ENCODE measurements at regions not wholly inside any gene's neighbourhood (a gene's known extent, or its start where the extent isn't known, plus 50 kb on each side); places are given as distances from the start of the nearest gene placed in this dataset.
"Not testable (repeated sequence)": the region's sequence is repeated elsewhere in the genome, so short reads cannot be mapped to it uniquely, and the experiment has no call there.

DNA sequence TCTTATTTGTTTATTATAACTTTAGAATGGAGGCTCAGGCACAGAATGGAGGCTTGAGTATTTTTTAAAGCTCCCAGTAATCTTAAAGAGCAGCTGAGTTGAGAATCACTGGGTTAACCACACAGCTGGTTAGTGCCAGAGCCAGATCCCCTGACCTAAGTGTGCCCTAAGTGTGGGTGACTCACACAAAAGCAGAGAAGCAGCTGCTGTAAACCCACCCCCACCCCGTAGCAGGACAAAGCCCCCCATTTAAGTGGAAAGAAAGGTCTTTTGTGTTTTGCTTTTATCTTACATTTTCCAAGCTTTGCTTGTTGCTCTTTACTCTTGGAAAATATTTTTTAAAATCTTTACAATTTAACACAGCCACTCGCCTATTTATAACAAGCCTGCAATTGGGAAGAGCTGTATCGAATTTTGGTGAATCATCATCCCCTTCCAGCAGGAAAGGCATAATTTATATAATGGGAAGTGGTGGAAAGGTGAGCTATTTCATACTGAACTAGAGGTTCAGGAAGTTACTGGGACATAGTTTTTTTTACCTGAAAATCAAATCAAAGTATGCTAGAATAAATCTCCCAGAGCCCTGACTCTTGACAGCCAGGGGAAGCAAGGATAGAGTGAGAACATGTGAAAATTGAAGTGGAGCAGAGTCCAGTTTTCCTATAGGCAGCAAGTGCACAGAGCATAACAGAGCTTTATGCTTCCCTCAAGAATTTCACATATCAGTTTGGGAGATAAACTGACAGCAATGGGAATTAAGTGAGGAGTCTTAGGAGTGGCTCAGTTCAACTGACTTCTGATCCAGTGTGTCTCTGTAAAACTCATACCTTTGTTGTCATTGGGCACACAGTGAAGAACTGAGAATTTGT is 405.7 kb downstream of the AASDHPPT start:
- no peak for DNase-seq (ENCODE audit: low spot score)

DNA sequence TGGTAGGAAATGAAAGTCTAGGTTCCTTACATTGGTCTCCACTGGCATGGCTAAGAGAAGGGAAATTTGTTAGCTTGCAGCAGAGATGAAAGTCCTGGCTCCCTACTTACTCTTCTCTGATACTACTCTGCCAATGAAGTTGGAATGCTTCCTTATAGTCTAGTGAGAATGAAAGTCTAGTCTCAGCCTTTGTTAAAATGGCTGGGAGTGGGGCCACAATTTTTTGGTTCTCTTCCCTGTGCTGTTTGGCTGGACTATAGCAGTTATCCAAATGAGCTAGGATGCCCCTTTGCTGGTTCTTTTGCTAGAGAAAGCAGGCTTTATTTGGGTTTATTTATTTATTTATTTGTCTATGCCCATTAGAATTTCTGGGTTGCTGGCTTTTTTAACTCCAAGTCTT is 414.3 kb downstream of the AASDHPPT start:
- DNase-seq (ENCODE audit: low spot score) = no peak

DNA sequence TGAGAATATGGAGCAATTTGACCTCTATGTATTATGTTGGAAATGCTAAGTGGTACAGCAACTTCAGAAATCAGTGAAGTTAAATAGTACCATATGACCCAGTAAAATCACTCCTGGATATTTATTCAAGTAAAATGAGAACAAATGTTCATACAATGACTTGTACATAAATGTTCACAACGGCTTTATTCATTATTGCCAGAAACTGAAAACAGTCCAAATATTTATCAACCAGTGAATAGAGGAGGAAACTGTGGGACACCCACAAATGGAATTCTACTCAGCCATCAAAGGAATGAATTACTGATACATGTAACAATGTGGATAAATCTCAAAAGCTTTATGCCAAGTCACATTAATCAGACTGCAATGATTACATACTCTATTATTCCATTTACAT is 416.3 kb downstream of the AASDHPPT start:
- DNase-seq (ENCODE audit: low spot score) = no peak

DNA sequence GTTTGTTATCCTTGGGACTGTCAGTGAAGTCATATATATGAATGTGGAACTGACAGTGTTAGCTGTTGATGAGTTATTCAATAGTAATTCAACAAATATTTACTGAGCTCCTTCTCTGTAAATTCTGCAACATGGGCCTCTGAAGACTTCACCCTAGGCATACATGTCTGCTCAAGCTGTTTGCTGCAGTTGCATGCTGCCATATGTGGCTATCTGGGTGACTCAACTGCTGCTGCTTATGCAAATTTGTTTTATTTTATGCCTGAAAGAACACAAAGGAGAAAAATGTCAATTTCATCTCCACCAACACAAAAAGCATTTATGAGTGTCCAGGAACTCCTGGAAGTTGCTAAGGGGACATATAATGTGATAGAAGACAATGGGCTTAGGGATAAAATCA is 417.6 kb downstream of the AASDHPPT start:
- DNase-seq (ENCODE audit: low spot score) = no peak

DNA sequence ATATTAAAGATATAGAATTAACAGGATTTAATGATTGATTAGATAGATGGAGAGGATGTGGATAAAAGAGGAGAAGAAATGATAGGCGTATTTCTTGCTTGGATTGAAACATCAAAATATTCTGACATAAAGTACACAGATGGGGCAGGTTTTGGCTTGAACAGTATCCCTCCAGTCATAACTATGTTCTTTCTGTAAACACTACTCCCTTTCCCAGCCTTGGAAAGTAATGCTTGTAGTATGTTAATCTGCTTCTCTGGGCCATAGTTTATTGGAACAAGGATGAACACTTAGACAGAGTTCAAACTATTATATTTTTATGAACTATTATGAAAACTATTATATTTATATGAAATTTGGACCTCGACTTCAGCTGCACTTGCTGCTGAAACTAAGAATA is 419.2 kb downstream of the AASDHPPT start:
- DNase-seq (ENCODE audit: low spot score) = no peak

DNA sequence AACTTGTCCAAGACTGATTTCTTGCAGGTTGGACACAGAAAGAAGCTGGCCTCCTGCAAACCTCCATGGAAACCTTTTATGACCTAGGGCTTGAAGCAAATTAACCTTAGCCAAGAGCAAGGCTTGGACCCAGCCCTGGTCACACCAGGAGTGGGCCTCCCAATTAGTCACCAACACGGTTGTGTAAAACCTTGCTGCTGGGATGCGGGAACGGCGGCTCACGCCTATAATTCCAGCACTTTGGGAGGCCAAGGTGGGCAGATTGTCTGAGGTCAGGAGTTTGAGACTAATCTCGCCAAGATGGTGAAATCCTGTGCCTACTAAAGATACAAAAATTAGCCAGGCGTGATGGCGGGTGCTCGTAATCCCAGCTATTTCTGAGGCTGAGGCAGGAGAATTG is 419.9 kb downstream of the AASDHPPT start:
- DNase-seq (ENCODE audit: low spot score) = no peak

DNA sequence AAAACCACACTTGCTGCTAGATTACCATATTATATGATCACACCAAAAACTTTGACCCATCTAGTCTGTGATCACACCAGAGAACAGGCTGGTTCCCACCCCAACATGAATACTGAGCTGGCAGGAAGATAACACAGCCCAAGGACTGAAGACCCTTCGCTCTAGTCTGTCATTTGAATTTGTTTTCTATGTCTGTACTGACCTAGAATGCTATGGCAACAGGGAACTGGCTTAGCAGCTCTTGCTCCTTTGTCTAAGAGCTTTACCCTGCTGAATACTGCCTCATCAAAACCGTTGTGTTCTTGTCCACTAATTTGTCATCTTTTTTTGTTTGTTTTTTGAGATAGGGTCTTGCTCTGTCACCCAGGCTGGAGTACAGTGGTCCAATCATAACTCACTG is 420.4 kb downstream of the AASDHPPT start:
- DNase-seq (ENCODE audit: low spot score) = no peak

DNA sequence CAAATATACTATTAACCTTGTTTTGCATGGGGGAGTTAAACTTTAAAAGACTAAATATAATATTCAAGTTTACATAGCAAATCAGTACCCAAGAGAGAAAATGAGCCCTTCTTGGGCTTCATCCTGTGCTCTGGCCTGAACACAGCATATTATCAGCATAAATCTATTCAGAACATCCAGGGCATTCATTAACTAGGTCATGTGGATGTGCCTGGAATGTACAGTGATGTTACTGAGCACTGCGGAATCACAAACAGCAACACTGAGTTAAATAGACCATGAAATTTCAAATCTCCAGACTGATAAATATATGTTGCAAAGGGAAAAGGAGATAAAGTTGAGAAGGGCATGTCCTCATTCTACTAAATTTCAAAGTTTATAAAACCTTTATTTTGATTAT is 426.4 kb downstream of the AASDHPPT start:
- no peak for DNase-seq (ENCODE audit: low spot score)

DNA sequence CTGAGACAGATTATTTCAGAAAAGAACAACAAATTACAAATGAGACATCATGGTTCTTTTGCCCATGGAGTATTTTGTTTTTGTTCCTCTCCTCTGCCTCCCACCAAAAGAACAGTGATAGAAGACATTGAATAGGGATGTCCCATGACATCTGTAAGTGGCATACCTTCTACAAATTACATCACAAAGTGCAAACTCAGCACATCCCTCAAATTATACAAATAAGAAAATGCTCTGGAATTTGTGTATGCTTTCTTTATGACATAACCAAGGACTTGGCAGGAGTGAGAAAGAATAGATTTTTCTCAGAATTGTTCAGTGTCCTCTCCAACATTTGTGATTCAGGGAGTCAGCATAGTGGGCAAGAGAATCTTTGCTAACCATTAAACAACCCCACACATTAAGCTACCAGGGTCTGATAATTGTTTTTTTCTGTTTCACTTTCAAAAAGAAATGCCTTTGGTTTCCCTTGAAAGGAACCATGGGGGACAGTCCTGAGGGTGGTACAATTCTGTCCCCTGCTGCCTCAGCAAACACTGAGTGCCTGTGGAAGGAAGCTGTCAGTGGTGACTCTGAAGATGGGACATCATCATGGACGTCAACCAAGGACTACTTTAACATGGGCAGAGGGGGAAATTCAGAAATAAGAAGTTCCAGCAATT is 430.3 kb downstream of the AASDHPPT start:
- DNase-seq (ENCODE audit: low spot score) = no peak

DNA sequence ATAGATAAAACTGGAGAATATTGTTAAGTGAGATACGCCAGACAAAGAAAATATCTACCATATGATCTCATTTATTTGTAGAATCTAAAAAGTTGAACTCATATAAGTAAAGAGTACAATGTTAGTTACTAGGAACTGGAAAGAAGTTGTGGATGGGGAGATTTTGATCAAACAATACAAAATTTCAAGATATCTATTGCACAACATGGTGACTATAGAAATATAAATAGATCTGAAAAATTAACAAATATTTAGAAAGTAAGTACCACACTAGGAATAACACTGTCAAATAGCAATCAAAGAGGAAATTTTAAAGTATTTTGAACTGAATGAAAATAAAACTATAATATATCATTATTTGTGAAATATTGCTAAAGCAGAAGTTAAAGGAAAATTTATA is 437.2 kb downstream of the AASDHPPT start:
- no peak for DNase-seq (ENCODE audit: low spot score)

DNA sequence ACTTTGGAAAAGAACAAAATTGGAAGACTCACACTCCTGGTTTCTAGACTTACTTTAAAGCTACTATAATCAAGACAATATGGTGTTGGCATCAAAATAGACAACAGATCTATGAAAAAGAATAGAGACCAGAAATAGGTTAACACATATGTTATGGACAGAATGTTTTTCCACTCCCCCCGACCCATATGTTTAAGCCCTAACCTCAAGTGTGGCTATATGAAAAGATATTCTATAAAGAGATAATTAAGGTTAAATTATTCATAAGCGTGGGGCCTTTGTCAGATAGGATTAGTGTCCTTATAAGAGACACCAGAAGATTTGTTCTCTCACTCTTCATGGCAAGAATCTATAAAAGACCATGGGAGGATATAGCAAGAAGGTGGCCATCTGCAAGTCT is 440.0 kb downstream of the AASDHPPT start:
- DNase-seq (ENCODE audit: low spot score) = no peak

DNA sequence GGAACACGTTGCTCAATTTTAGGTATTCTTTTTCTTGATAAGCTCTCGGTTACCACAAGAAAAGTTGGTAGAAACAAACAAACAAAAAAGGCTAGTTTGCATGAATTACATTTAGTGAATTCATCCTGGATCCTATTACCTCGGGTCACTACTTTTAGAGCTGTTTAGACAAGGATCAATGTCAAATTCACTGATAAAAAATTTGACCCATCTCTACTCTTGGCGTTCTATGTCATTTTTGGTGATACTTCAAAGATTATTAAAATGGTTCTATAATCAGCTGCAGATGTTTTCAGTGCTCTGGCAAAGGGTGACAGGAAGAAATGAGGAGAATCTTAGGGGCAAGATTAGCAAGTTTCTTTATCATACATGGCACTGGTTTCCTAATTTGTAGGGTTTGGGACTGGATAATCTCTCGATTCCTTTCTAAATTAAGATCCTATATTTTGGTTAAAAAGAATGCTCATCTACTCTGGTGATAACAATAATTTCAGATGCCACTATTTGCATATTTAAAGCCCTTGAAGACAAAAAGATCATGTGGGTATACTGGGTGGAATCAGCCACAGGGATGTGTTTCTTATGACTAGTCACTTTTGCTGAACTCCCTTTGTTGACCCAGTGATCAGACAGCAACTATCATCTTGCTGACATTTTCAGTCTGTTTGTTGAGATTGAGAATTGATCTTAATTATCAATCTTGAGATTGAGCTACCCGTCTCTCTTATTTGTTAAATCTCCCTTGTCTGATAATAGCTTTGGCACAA is 442.9 kb downstream of the AASDHPPT start:
- DNase-seq (ENCODE audit: low spot score) = no peak

DNA sequence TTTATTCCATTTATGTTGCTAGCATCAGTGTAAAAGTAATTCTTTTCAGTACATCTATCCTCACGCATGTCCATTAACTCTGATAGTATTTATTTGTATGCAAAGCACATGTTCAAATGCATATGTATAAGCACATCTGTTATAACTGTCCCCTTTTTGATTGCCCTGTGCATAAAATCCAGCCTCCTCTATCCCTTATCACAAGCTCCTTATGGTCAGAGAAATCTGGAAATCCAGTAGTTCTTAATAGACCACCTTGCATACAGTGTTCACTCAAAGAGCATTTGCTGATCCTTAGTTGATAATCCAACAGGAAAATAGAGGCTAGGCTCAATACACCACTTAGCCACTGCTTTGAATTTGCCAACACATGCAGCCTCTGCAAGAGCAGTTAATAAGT is 443.5 kb downstream of the AASDHPPT start:
- no peak for DNase-seq (ENCODE audit: low spot score)

DNA sequence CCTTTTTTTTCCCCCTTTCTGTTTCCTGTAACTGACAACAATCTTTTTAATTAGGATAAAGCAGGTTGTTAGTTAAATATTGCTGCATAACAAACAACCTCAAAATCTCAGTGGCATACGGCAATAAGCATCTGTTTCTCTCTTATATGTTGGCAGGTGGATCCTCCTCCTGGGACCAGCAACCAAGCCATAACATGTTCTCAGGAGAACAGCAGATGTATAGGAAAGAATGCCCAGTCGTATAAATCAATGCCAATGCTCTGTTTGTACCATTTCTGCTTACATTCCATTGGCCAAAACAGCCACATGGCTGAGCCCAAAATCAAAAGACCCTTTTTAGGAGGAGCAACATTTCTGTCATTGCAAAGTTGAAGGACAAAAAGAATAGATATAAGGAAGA is 445.7 kb downstream of the AASDHPPT start:
- no peak for DNase-seq (ENCODE audit: low spot score)

DNA sequence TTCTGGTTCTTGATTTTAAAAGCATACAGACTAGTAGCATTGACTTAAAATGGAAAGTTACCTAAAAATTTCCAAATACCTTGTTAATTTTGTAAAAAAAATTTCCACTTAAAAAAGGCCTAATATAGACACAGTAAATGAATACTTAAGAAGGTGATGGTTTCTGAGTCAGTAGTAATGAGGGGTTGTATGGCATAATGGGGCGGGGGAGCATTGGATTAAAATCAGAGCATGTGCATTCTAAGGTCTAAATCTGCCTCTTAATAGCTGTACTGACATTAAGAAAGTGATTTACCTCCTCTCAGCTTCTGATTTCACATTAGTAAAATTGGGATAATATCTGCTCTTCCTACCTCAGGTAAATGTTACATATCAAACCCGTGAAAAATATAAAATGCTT is 446.5 kb downstream of the AASDHPPT start:
- DNase-seq (ENCODE audit: low spot score) = no peak

DNA sequence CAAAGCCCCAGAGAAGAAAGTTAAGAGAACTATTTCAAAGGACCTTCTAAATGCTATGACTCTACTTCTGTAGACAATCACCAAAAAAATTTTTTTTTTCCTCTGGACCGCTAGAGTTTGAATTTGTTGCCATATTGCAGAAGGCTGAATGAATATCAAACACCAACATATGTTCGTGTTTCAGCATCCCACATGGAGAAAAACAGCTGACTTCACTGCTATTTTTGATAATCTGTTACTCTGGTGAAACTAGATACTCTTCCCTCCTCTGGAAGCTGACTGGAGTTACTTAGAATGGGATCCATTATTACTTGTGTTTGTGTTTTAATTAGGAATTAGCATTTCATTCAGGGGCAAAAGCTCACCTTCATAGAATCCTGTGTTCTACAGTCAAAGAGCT is 447.0 kb downstream of the AASDHPPT start:
- DNase-seq (ENCODE audit: low spot score) = no peak

DNA sequence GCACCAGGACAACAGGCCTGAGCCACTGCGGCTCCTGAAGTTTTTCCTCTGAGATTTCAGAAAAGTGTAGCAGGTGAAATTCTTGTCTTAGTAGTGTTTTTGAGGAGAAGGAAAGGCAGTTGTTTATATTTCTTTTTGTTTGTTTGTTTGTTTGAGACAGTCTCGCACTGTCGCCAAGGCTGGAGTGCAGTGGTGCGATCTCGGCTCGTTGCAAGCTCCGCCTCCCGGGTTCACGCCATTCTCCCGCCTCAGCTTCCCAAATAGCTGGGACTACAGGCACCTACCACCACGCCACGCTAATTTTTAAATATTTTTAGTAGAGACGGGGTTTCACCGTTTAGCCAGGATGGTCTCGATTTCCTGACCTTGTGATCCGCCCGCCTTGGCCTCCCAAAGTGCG is 454.2 kb downstream of the AASDHPPT start:
- not testable (repeated sequence) for DNase-seq (ENCODE audit: low spot score)

DNA sequence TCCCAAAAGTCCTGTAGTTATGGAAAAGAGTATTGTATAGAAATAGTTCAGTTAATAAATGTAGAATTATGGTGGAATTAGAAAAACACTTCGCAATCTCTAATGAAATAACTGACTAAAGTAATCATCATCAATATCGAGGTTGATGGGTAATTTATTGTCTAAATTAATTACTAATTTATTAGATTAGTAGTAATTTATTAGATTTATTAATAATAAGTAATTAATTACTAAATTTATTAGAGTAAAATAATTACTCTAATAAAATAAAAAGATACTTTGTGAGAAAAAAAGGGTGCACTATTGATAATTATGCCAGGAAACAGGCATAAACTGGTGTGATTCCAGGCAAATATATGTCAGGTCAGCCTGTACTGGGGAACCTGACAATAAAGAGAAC is 455.6 kb downstream of the AASDHPPT start:
- DNase-seq (ENCODE audit: low spot score) = no peak

DNA sequence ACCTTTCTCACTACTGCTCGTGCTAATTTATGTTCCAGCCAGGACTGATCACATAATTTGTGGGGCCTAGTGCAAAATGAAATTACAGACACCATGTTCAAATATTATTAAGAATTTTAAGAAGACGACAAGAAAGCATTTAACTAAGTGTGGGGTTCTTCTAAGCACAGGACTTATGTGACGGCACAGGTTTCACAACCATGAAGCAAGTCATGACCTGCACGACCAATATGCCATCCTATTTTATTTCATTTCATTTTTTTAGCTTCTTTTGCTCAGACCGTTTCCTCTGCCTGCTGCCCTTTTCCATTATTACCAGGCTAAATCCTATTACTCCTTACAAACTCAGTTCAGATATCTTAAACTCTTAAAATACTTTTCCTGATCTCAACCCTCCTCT is 462.5 kb downstream of the AASDHPPT start:
- DNase-seq (ENCODE audit: low spot score) = no peak

DNA sequence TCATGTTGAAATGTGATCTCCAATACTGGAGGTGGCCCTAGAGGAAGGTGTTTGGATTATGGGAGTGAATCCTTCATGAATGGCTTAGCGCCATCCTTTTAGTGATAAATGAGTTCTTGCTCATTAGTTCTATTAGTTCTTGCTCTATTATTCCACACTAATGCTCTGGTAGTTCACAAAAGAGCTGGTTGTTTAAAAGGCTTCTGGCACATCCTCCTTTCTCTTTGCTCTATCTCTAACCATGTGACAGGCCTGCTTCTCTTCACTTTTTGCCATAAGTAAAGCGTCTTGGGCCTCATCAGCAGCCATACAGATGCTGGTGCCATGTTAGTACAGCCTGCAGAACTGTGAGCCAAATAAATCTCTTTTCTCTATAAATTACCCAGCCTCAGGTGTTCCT is 469.9 kb downstream of the GUCY1A2 start:
- no peak for DNase-seq (ENCODE audit: low spot score)

DNA sequence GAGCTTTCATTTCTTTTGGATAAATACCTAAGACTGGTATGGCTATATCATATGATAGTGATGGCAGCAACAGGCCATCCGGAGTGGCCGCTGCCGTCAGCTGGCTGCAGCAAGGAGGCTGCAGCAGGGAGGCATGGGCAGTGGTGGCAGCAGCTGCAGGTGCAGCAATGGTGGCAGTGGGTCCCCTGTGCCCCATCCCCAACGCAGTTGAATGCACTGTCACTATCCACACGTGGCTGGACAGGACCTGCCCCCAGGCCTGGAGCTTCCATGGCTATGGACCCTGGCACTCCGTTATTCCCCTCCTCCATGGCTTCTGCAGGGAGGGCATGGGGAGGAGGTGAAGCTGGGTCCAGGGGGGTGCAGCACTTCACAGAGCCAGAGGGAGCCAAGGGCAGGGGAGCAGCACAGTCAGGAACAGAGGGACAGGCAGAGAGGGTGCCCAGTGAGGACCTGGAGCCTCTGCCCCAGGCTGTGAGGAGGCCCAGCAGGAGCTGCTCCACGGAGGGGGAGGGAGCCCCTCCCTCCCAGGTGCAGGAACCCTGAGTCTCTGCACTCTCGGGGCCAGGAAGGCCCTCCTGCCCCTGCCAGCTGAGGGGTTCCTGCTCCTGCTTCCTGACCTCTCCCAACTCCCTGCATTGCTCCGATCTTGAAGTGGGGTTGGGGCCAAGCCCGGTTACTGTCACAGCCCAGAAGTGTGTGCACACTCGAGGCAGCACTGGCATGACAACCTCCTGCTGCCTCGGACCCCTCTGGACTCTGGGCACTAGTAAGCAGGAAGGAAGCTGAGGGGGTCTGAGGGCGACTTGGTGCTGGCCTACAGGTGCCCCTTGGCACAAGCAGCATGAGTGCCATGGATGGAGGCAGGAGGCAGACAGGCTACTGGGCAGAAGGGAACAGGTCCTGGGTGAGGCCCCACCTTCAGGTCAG is 466.3 kb downstream of the GUCY1A2 start:
- no peak for DNase-seq (ENCODE audit: low spot score)
